IMR-90 (cell line): ENCODE measurements at regions not wholly inside any gene's neighbourhood (a gene's known extent, or its start where the extent isn't known, plus 50 kb on each side); places are given as distances from the start of the nearest gene placed in this dataset.

ENCODE experiments used
- ATAC-seq: fragments of 200-7000 bp; cut with Tn5 transposase; 2 replicates; pipeline ENCODE4 v1.9.1; 2020; ENCODE audit warnings: low read depth, mild to moderate bottlenecking, moderate library complexity
- BruUV-seq: library from RNA; stranded (reverse); fragments of 400-500 nt; replicated peaks from 2 replicates; lab custom pipeline; 2021; lab: Mats Ljungman, UMichigan
- CTCF ChIA-PET: fragments of 300-600 bp; formaldehyde crosslinking; extraction: SDS; loops from one replicate; lab custom pipeline; 2021; ENCODE audit warnings: antibody characterized with exemption; lab: Yijun Ruan, JAX
- POLR2A ChIA-PET: fragments of 300-600 bp; sonication (Branson Sonifier 250); formaldehyde crosslinking; loops from one replicate; lab custom pipeline; 2022; ENCODE audit warnings: antibody characterized with exemption; ENCODE audit not compliant: unreplicated experiment; lab: Charles Lee
- DNase-seq: peaks from one replicate; pipeline ENCODE4 v3.0.0; 2013
- H2AFZ ChIP-seq: replicated peaks from 2 replicates; pipeline ENCODE3; 2013; ENCODE audit warnings: low read length, mild to moderate bottlenecking; ENCODE audit not compliant: poor library complexity
- H2AK5ac ChIP-seq: 2 replicates; pipeline ENCODE4 v1.6.1; 2013; ENCODE audit warnings: low read depth, low read length, inconsistent platforms
- H2AK9ac ChIP-seq: replicated peaks from 2 replicates; pipeline ENCODE3; 2013; ENCODE audit warnings: mild to moderate bottlenecking, low read depth, low read length, moderate library complexity; ENCODE audit not compliant: poor library complexity
- H2BK120ac ChIP-seq: 2 replicates; pipeline ENCODE4 v1.6.1; 2013; ENCODE audit warnings: low read depth, low read length, inconsistent platforms
- H2BK15ac ChIP-seq: 3 replicates; pipeline ENCODE4 v1.6.1; 2013; ENCODE audit warnings: low read depth, low read length, inconsistent platforms
- H2BK20ac ChIP-seq: 2 replicates; pipeline ENCODE4 v1.6.1; 2013; ENCODE audit warnings: low read depth, mild to moderate bottlenecking, inconsistent platforms, low read length, moderate library complexity
- H2BK5ac ChIP-seq: 2 replicates; pipeline ENCODE4 v1.6.1; 2013; ENCODE audit warnings: mild to moderate bottlenecking, low read depth, low read length, inconsistent platforms; ENCODE audit not compliant: poor library complexity, severe bottlenecking
- H3K14ac ChIP-seq: replicated peaks from 2 replicates; pipeline ENCODE4 v1.6.1; 2013; ENCODE audit warnings: low read depth, low read length, inconsistent platforms
- H3K18ac ChIP-seq: 2 replicates; pipeline ENCODE4 v1.6.1; 2013; ENCODE audit warnings: low read depth, low read length, control low read depth
- H3K23ac ChIP-seq: 2 replicates; pipeline ENCODE4 v1.6.1; 2013; ENCODE audit warnings: low read depth, low read length, inconsistent platforms
- H3K27ac ChIP-seq: 2 replicates; pipeline ENCODE4 v1.5.1; 2013; ENCODE audit warnings: mild to moderate bottlenecking, control low read depth, low read length; ENCODE audit not compliant: insufficient read depth
- H3K27me3 ChIP-seq: 2 replicates; pipeline ENCODE4 v1.6.1; 2013; ENCODE audit warnings: low read length; ENCODE audit not compliant: control insufficient read depth, insufficient read depth
- H3K36me3 ChIP-seq: 2 replicates; pipeline ENCODE4 v1.6.1; 2013; ENCODE audit warnings: low read length, mixed read lengths; ENCODE audit not compliant: control insufficient read depth, insufficient read depth
- H3K4ac ChIP-seq: 2 replicates; pipeline ENCODE4 v1.6.1; 2013; ENCODE audit warnings: low read depth, low read length, inconsistent platforms
- H3K4me1 ChIP-seq: 2 replicates; pipeline ENCODE4 v1.6.1; 2013; ENCODE audit warnings: low read length, mixed read lengths; ENCODE audit not compliant: control insufficient read depth, insufficient read depth
- H3K4me2 ChIP-seq: 2 replicates; pipeline ENCODE4 v1.6.1; 2013; ENCODE audit warnings: low read depth, mild to moderate bottlenecking, control low read depth, low read length, moderate library complexity
- H3K4me3 ChIP-seq: 2 replicates; pipeline ENCODE4 v1.5.1; 2013; ENCODE audit warnings: low read depth, mild to moderate bottlenecking, control low read depth, low read length, moderate library complexity; ENCODE audit not compliant: insufficient read depth
- H3K56ac ChIP-seq: 2 replicates; pipeline ENCODE4 v1.6.1; 2013; ENCODE audit warnings: low read length, inconsistent platforms; ENCODE audit not compliant: insufficient read depth; ENCODE audit errors: extremely low read depth
- H3K79me1 ChIP-seq, 2 experiments: 2 replicates each; pipeline ENCODE4 v1.6.1; 2013; ENCODE audit warnings: low read length in 2 of 2, inconsistent platforms in 1 of 2, low read depth in 1 of 2
- H3K9ac ChIP-seq: 2 replicates; pipeline ENCODE4 v1.6.1; 2013; ENCODE audit warnings: low read depth, low read length, control low read depth
- H3K9me1 ChIP-seq: 2 replicates; pipeline ENCODE4 v1.6.1; 2013; ENCODE audit warnings: low read length, inconsistent platforms; ENCODE audit not compliant: insufficient read depth
- H3K9me3 ChIP-seq: 2 replicates; pipeline ENCODE4 v1.6.1; 2013; ENCODE audit warnings: low read length; ENCODE audit not compliant: control insufficient read depth, insufficient read depth
- H4K20me1 ChIP-seq: 2 replicates; pipeline ENCODE4 v1.6.1; 2013; ENCODE audit warnings: low read length, inconsistent platforms; ENCODE audit not compliant: insufficient read depth
- H4K5ac ChIP-seq: 2 replicates; pipeline ENCODE4 v1.6.1; 2013; ENCODE audit warnings: mild to moderate bottlenecking, low read depth, low read length, control low read depth
- H4K8ac ChIP-seq, 2 experiments: 2 replicates each; pipeline ENCODE4 v1.6.1; 2013; ENCODE audit warnings: low read depth in 2 of 2, low read length in 2 of 2, control low read depth in 1 of 2, inconsistent platforms in 1 of 2
- H4K91ac ChIP-seq: 2 replicates; pipeline ENCODE4 v1.6.1; 2013; ENCODE audit warnings: low read depth, low read length, inconsistent platforms; ENCODE audit not compliant: insufficient read depth
- BHLHE40 ChIP-seq: fragments of 150-350 bp; IDR thresholded peaks from 2 replicates; pipeline ENCODE4 v1.6.1; 2016; ENCODE audit warnings: mild to moderate bottlenecking, low read depth, low read length
- MAFK ChIP-seq: IDR thresholded peaks from 2 replicates; pipeline ENCODE4 v1.6.1; 2012; ENCODE audit warnings: low read depth, low read length, improper control_type of control experiment
- NFE2L2 ChIP-seq: fragments of 150-350 bp; IDR thresholded peaks from 2 replicates; pipeline ENCODE4 v1.6.1; 2016; ENCODE audit warnings: low read depth, mild to moderate bottlenecking, low read length
- RCOR1 ChIP-seq: IDR thresholded peaks from 2 replicates; pipeline ENCODE4 v1.6.1; 2012; ENCODE audit warnings: mild to moderate bottlenecking, low read length, improper control_type of control experiment; ENCODE audit not compliant: insufficient replicate concordance
- WGBS, 2 experiments: methylation state at CpG; one replicate each; pipeline versions ENCODE4 v1.1.5 to v1.1.7; 2013; ENCODE audit warnings: missing lambda C conversion rate in 2 of 2; ENCODE audit not compliant: insufficient read length in 1 of 2; ENCODE audit errors: extremely low coverage in 2 of 2; 5-methylcytosine and 5-hydroxymethylcytosine counted together
- dilution Hi-C: fragments of 300-500 bp; cut with HindIII; formaldehyde crosslinking; loops from one replicate; pipeline ENCODE4 v1.14.3; 2018; ENCODE audit warnings: low sequenced_read_pairs; ENCODE audit not compliant: unreplicated experiment
- in situ Hi-C: fragments of 300-500 bp; cut with MboI; formaldehyde crosslinking; loops from 3 replicates; pipeline ENCODE4 v1.14.3; 2019; ENCODE audit warnings: low sequenced_read_pairs, inconsistent platforms, mixed read lengths
- intact Hi-C: fragments of 100-400 bp; cut with micrococcal nuclease; formaldehyde crosslinking; loops from 2 replicates; pipeline ENCODE4 v1.10.0; 2022

DNA sequence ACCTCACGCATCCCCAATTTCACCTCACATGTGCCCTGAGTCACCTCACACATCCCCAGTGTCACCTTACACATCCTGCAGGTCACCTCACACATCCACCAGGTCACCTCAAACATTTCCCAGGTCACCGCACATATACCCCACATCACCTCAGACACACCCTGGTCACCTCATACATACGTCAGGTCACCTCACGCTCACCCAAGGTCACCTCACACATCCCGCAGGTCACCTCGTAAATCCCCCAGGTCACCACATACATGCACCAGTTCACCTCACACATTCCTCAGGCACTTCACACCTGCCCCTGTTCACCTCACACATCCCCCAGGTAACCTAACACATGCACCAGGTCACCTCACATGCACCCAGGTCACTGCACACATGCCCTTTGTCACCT lies 864.0 kb downstream of the TMEM121 start:
- Histone ChIP-seq H4K20me1 (no peaks in the 10 kb centered on the region), H3K9me1 (no peaks in the 10 kb centered on the region), H2AK5ac (no peak overlapping the region), H3K27ac (no peak overlapping the region), H2AFZ (no peak overlapping the region), H2AK9ac (no peak overlapping the region), H3K9me3 (peaks cover 22% of the 10 kb centered on the region), H3K4me2 (no peak overlapping the region), H3K23ac (no peak overlapping the region), H3K18ac (no peak overlapping the region), H3K4me1 (no peaks in the 10 kb centered on the region), H4K91ac (no peak overlapping the region), H3K4me3 (no peak overlapping the region), H2BK120ac (no peak overlapping the region), H3K9ac (no peak overlapping the region), H3K4ac (no peak overlapping the region), H4K8ac (no peak overlapping the region), H2BK5ac (no peak overlapping the region), H2BK15ac (no peak overlapping the region), H2BK20ac (no peak overlapping the region), H3K79me1 (no peaks in the 10 kb centered on the region), H4K5ac (no peak overlapping the region), H3K56ac (no peak overlapping the region), H3K27me3 (no peaks in the 10 kb centered on the region), H3K36me3 (no peaks in the 10 kb centered on the region), H3K14ac (no peak overlapping the region)
- TF ChIP-seq NFE2L2 (no peak), RCOR1 (no peak), MAFK (no peak), BHLHE40 (no peak)
- ATAC-seq (no peak), DNase-seq (no peak)
- ChIA-PET POLR2A (no interaction called here), CTCF (no interaction called here)
- intact Hi-C loops (no loop called here), in situ Hi-C loops (no loop called here), dilution Hi-C loops (no loop called here)
- no TSS peak for BruUV-seq
- WGBS, 2 experiments: 72% methylated on average over 4 of the region's 6 CpGs; no CpG with 5 or more reads in 1 of the 2 experiments
